Neural progenitor cell (in vitro differentiated cells): ENCODE measurements at regions not wholly inside any gene's neighbourhood (a gene's known extent, or its start where the extent isn't known, plus 50 kb on each side); places are given as distances from the start of the nearest gene placed in this dataset.

ENCODE experiments used
- DNase-seq: peaks from one replicate; pipeline ENCODE4 v3.0.0-alpha.2; 2016; ENCODE audit warnings: low spot score
- H2AFZ ChIP-seq: fragments of 200-600 bp; sonication (generic); replicated peaks from 2 replicates; pipeline ENCODE4 v1.6.1; 2016; ENCODE audit warnings: antibody characterized with exemption
- H3F3A ChIP-seq: fragments of 200-600 bp; sonication (generic); 2 replicates; pipeline ENCODE4 v1.6.1; 2016; ENCODE audit warnings: antibody characterized with exemption, low read depth
- H3K27ac ChIP-seq: fragments of 200-600 bp; sonication (generic); 2 replicates; pipeline ENCODE4 v1.5.1; 2016; ENCODE audit warnings: mild to moderate bottlenecking
- H3K27me3 ChIP-seq: fragments of 200-600 bp; sonication (generic); 2 replicates; pipeline ENCODE4 v1.6.1; 2016; ENCODE audit warnings: mild to moderate bottlenecking, moderate library complexity
- H3K36me3 ChIP-seq: fragments of 200-600 bp; sonication (generic); 2 replicates; pipeline ENCODE4 v1.5.1; 2016
- H3K4me1 ChIP-seq: fragments of 200-600 bp; sonication (generic); 2 replicates; pipeline ENCODE4 v1.6.1; 2016; ENCODE audit warnings: mixed run types
- H3K4me2 ChIP-seq: fragments of 200-600 bp; sonication (generic); 2 replicates; pipeline ENCODE4 v1.6.1; 2016
- H3K4me3 ChIP-seq: fragments of 200-600 bp; sonication (generic); 2 replicates; pipeline ENCODE4 v1.5.1; 2016
- H3K79me2 ChIP-seq: fragments of 200-600 bp; sonication (generic); 2 replicates; pipeline ENCODE4 v1.6.1; 2016; ENCODE audit warnings: low read depth
- H3K9ac ChIP-seq: fragments of 200-600 bp; sonication (generic); 2 replicates; pipeline ENCODE4 v1.6.1; 2016
- H3K9me3 ChIP-seq: fragments of 200-600 bp; sonication (generic); 2 replicates; pipeline ENCODE4 v1.5.1; 2016; ENCODE audit warnings: low read depth
- H4K20me1 ChIP-seq: fragments of 200-600 bp; sonication (generic); 2 replicates; pipeline ENCODE4 v1.6.1; 2016; ENCODE audit warnings: low read depth
- H3K27ac Mint-ChIP-seq: 3 replicates; pipeline ENCODE4 v1.8.0; 2021; ENCODE audit warnings: mixed read lengths
- H3K27me3 Mint-ChIP-seq: 2 replicates; pipeline ENCODE4 v1.8.0; 2022; ENCODE audit warnings: low read depth, mild to moderate bottlenecking, inconsistent platforms, moderate library complexity, mixed read lengths; ENCODE audit not compliant: insufficient read depth
- H3K36me3 Mint-ChIP-seq: 3 replicates; pipeline ENCODE4 v1.8.0; 2021; ENCODE audit warnings: mixed read lengths
- H3K4me1 Mint-ChIP-seq: 3 replicates; pipeline ENCODE4 v1.8.0; 2021; ENCODE audit warnings: mixed read lengths
- H3K4me3 Mint-ChIP-seq: 3 replicates; pipeline ENCODE4 v1.8.0; 2021; ENCODE audit warnings: mild to moderate bottlenecking, moderate library complexity, mixed read lengths
- H3K9me3 Mint-ChIP-seq: 3 replicates; pipeline ENCODE4 v1.8.0; 2020; ENCODE audit warnings: mixed read lengths
- EZH2 ChIP-seq: fragments of 200-600 bp; sonication (generic); IDR thresholded peaks from 2 replicates; pipeline ENCODE4 v1.6.1; 2017; ENCODE audit warnings: antibody characterized with exemption, mild to moderate bottlenecking, moderate library complexity
- EZH2phosphoT487 ChIP-seq: fragments of 200-600 bp; sonication (generic); IDR thresholded peaks from 2 replicates; pipeline ENCODE4 v1.6.1; 2017; ENCODE audit warnings: antibody characterized with exemption
- TF ChIP-seq, protein P1 (sequence below): fragments of 200-600 bp; sonication (generic); IDR thresholded peaks from 2 replicates; pipeline ENCODE4 v1.5.1; 2017; ENCODE audit warnings: antibody characterized with exemption, mild to moderate bottlenecking

DNA sequence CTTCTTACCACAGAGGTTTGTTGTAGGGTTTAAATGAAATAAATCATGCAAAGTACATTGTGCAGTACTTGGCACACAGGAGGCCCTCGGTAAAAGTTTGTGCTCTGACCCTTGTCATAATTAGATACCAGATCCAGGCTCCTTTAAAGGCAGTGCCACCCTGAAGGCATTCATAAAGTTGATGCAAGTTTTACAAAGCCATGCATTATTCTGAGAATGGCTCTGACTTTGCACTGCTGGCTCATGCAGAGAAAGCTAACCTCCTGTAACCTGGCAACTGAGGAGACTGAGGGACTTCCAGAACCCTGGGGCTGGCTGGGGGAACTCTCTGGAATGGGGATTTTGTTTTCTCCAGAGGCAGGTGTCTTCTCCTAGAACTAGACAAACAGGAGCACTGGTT lies 570.9 kb downstream of the CCSER2 start:
- Histone ChIP-seq H3K4me2 (no peak overlapping the region), H3K36me3 (no peaks in the 10 kb centered on the region), H4K20me1 (no peaks in the 10 kb centered on the region), H3K79me2 (no peaks in the 10 kb centered on the region), H2AFZ (no peak overlapping the region), H3K4me3 (no peak overlapping the region), H3F3A (no peaks in the 10 kb centered on the region), H3K27me3 (no peaks in the 10 kb centered on the region), H3K9ac (no peak overlapping the region), H3K9me3 (no peaks in the 10 kb centered on the region), H3K4me1 (no peaks in the 10 kb centered on the region), H3K27ac (no peak overlapping the region)
- peaks cover 12% of the 10 kb centered on the region for H3K4me1 Mint-ChIP-seq
- no peaks in the 10 kb centered on the region for H3K9me3 Mint-ChIP-seq
- no peaks in the 10 kb centered on the region for H3K36me3 Mint-ChIP-seq
- no peak overlapping the region for H3K4me3 Mint-ChIP-seq
- no peak overlapping the region for H3K27ac Mint-ChIP-seq
- DNase-seq: no peak
- TF ChIP-seq, protein P1, sequence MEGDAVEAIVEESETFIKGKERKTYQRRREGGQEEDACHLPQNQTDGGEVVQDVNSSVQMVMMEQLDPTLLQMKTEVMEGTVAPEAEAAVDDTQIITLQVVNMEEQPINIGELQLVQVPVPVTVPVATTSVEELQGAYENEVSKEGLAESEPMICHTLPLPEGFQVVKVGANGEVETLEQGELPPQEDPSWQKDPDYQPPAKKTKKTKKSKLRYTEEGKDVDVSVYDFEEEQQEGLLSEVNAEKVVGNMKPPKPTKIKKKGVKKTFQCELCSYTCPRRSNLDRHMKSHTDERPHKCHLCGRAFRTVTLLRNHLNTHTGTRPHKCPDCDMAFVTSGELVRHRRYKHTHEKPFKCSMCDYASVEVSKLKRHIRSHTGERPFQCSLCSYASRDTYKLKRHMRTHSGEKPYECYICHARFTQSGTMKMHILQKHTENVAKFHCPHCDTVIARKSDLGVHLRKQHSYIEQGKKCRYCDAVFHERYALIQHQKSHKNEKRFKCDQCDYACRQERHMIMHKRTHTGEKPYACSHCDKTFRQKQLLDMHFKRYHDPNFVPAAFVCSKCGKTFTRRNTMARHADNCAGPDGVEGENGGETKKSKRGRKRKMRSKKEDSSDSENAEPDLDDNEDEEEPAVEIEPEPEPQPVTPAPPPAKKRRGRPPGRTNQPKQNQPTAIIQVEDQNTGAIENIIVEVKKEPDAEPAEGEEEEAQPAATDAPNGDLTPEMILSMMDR: no peak
- TF ChIP-seq EZH2phosphoT487 (no peak), EZH2 (no peak)
- peaks cover 7% of the 10 kb centered on the region for H3K27me3 Mint-ChIP-seq

DNA sequence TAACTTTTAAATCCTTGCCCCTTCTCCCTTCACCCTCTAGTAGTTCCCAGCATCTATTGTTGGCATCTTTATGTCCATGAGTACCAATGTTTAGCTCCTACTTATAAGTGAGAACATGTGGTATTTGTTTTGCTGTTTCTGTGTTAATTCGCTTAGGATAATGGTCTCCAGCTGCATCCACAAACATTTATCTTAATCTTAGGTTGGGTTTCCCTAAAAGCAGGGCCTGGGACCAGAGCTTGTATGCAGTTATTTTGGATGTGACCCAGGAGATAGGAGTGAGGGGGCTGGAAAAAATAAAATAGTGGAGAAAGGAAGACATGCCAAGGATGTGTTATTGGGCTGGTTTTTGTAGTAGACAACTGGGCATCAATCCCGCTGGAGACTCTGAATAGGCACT lies 571.8 kb downstream of the CCSER2 start:
- H2AFZ ChIP-seq: no peak overlapping the region
- H3K36me3 ChIP-seq: no peaks in the 10 kb centered on the region
- no peaks in the 10 kb centered on the region for H3K36me3 Mint-ChIP-seq
- H3K79me2 ChIP-seq: no peaks in the 10 kb centered on the region
- no peak overlapping the region for H3K9ac ChIP-seq
- no peak overlapping the region for H3K4me3 Mint-ChIP-seq
- TF ChIP-seq EZH2phosphoT487 (no peak), EZH2 (no peak)
- TF ChIP-seq, protein P1: no peak
- H3K9me3 ChIP-seq: no peaks in the 10 kb centered on the region
- H3K4me2 ChIP-seq: no peak overlapping the region
- H3K27ac ChIP-seq: no peak overlapping the region
- no peak overlapping the region for H3K4me3 ChIP-seq
- H3K9me3 Mint-ChIP-seq: no peaks in the 10 kb centered on the region
- no peaks in the 10 kb centered on the region for H3F3A ChIP-seq
- peaks cover 9% of the 10 kb centered on the region for H3K27me3 Mint-ChIP-seq
- no peaks in the 10 kb centered on the region for H3K4me1 ChIP-seq
- DNase-seq: no peak
- H3K4me1 Mint-ChIP-seq: peaks cover 12% of the 10 kb centered on the region
- peak overlapping the region; percentile 26 for H3K27ac Mint-ChIP-seq
- H4K20me1 ChIP-seq: no peaks in the 10 kb centered on the region
- no peaks in the 10 kb centered on the region for H3K27me3 ChIP-seq

DNA sequence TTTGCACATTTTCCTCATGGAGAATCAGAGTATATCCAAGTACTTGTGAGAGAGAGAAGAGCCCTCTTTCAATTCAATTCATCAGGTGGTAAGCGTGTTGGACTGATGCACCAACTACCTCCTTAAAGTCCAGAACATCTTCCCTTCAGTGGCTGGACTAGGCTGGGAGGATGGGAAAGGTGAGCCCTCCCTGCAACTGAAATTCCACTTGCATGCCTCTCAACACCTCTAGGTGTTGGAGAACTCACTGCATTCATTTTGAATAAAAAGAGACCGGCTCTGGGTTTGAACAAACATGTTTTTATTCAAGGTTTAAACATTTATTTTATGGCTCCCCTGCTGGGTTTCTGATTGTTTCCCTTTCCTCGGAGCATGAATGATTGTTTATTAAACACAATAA lies 573.5 kb downstream of the CCSER2 start:
- no peak overlapping the region for H3K27ac ChIP-seq
- H3K9me3 ChIP-seq: no peaks in the 10 kb centered on the region
- no peaks in the 10 kb centered on the region for H3K36me3 Mint-ChIP-seq
- H3F3A ChIP-seq: no peaks in the 10 kb centered on the region
- H3K9ac ChIP-seq: no peak overlapping the region
- H3K4me3 Mint-ChIP-seq: no peak overlapping the region
- no peak overlapping the region for H3K4me2 ChIP-seq
- H3K27ac Mint-ChIP-seq: no peak overlapping the region
- TF ChIP-seq, protein P1: no peak
- no peak for TF ChIP-seq EZH2
- TF ChIP-seq EZH2phosphoT487: no peak
- H3K4me1 ChIP-seq: no peaks in the 10 kb centered on the region
- H3K27me3 ChIP-seq: no peaks in the 10 kb centered on the region
- no peak overlapping the region for H2AFZ ChIP-seq
- H3K36me3 ChIP-seq: no peaks in the 10 kb centered on the region
- peaks cover 9% of the 10 kb centered on the region for H3K27me3 Mint-ChIP-seq
- no peaks in the 10 kb centered on the region for H3K79me2 ChIP-seq
- no peaks in the 10 kb centered on the region for H3K9me3 Mint-ChIP-seq
- DNase-seq: no peak
- H3K4me1 Mint-ChIP-seq: peaks cover 12% of the 10 kb centered on the region
- no peak overlapping the region for H3K4me3 ChIP-seq
- H4K20me1 ChIP-seq: no peaks in the 10 kb centered on the region

DNA sequence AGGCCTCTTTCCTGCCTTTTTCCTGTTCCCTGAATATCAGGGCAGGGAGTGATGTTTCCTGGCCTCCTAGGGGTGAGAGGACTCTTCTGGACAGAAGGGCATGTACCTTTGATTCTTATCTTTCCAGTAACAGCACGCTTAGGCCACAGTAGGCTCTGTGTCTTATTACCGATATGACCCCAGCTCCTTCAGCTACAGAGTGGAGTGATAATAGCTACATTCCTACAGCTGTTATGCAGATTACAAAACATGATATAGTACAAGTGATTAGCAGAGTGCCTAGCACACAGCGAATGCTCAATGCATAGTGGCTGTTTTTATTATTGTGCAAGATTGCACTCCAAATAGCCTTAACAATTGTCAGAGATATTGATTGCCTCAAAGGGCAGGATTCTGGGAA lies 574.2 kb downstream of the CCSER2 start:
- no peaks in the 10 kb centered on the region for H4K20me1 ChIP-seq
- H3K9ac ChIP-seq: no peak overlapping the region
- no peaks in the 10 kb centered on the region for H3K9me3 ChIP-seq
- H3K79me2 ChIP-seq: no peaks in the 10 kb centered on the region
- no peaks in the 10 kb centered on the region for H3K36me3 Mint-ChIP-seq
- no peaks in the 10 kb centered on the region for H3K9me3 Mint-ChIP-seq
- H3K27me3 Mint-ChIP-seq: peaks cover 9% of the 10 kb centered on the region
- peaks cover 12% of the 10 kb centered on the region for H3K4me1 Mint-ChIP-seq
- no peak for DNase-seq
- no peaks in the 10 kb centered on the region for H3K36me3 ChIP-seq
- H3K4me3 Mint-ChIP-seq: no peak overlapping the region
- no peak overlapping the region for H3K27ac Mint-ChIP-seq
- H3F3A ChIP-seq: no peaks in the 10 kb centered on the region
- H3K4me2 ChIP-seq: no peak overlapping the region
- H3K4me1 ChIP-seq: no peaks in the 10 kb centered on the region
- H3K27ac ChIP-seq: no peak overlapping the region
- no peak overlapping the region for H3K4me3 ChIP-seq
- TF ChIP-seq, protein P1: no peak
- no peaks in the 10 kb centered on the region for H3K27me3 ChIP-seq
- H2AFZ ChIP-seq: no peak overlapping the region
